GM19463 (cell line): ENCODE measurements at regions not wholly inside any gene's neighbourhood (a gene's known extent, or its start where the extent isn't known, plus 50 kb on each side); places are given as distances from the start of the nearest gene placed in this dataset.

Experiments used
- ATAC-seq: cut with Tn5 transposase; IDR thresholded peaks from one replicate; pipeline ENCODE4 v1.9.1; 2021; ENCODE audit warnings: mild to moderate bottlenecking, moderate library complexity; ENCODE audit not compliant: unreplicated experiment

GRCh38 chr18:24995755-24996154 is 356.2 kb downstream of the ZNF521 start:
- no peak for ATAC-seq

DNA sequence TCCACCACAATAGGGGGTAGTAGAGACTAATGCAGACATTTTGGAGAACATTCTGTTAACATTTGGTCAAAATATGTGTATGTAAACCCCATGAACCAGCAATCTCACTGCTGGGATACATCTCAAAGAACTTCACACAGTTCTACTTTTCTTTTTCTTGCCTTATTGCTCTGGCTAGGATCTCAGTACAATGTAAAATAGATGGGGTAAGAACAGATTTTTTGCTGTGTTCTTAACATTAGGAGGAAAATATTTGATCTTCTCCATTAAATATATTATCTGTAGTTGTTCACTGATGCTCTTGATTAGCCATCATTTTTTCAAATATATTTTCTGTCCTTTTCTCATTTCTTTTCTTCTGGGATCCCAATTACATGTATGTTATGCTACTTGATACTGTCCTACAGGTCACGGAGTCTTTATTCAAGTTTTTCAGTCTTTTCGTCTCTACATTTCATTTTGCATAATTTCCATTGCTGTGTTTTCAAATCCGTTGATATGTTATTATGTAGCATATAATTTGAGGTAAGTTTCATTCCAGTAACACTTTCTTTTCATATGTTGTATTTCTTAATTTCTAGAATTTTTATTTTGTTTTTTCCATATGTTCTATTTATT is 352.2 kb downstream of the ZNF521 start:
- no peak for ATAC-seq

DNA sequence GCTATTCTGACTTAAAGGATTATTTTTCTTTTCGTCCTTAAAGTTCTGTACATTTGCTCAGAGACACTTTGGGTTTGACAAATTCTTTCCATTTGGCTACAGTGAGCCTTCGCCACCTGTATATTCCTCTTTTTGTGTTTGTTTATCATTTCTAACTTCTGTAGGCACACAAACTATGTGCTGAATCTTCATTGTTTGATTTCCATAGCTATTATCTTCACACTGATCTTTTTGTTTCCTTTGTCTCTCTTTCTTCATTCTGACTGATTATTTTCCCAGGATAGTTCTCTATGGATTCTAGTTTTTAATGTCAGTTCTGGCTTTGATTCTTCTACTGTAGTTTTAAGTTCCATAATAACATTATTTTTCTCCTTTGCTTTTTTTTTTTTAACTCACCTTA is 350.2 kb downstream of the ZNF521 start:
- no peak for ATAC-seq

DNA sequence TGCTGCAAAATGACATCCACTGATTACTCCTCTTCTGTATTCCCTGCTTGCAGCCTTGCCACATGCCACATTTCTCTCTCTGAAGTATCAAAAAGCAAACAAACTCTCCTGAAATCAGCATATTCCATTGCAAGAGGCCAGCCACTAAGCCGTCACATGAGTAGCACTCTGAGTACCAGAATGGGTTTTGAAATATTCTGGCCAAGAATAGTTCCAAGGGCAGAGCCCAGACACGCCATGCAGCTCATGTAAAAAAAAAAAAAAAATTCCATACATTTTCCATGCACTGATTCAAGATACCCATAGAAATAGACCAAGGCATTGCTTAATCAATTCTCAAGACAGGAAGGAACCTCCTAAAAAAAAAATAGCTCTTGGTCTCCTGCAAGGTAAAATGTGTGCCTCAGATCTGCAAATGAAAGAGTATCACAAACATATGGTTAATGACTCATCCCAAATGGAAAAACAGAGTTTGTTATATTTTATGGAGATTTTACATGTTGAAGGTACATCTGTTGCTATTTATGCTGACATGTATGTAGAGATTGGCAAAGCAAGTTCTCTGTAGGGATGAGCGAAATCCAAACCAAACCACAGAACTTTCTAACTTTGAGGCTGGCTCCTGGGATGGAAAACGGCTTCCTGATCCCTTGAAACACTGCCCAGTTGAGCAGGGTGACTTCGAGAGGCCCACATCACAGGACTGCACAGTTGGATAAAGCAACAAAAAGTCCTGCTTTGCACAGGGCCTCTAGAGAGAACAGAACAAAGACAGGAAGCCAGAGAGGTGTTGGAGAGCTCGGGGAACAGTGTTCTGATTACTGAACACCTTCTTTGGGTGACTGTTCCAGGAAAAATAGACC is 346.2 kb downstream of the ZNF521 start:
- no peak for ATAC-seq

GRCh38 chr18:25010623-25011374 is 341.2 kb downstream of the ZNF521 start:
- no peak for ATAC-seq
